HEK293T (cell line): ENCODE measurements at regions not wholly inside any gene's neighbourhood (a gene's known extent, or its start where the extent isn't known, plus 50 kb on each side); places are given as distances from the start of the nearest gene placed in this dataset.

Experiments used
- CTCF ChIA-PET: fragments of 350-600 bp; formaldehyde crosslinking; extraction: SDS; loops from one replicate; lab custom pipeline; 2021; ENCODE audit warnings: antibody characterized with exemption, inconsistent platforms; lab: Yijun Ruan, JAX
- POLR2A ChIA-PET: fragments of 350-600 bp; formaldehyde crosslinking; extraction: SDS; loops from one replicate; lab custom pipeline; 2020; ENCODE audit warnings: antibody characterized with exemption, inconsistent platforms; lab: Yijun Ruan, JAX
- DNase-seq: peaks from one replicate; pipeline ENCODE4 v3.0.0; 2012; ENCODE audit warnings: mixed read lengths; ENCODE audit errors: extremely low spot score
- ARNT ChIP-seq: fragments of 450-650 bp; IDR thresholded peaks from 2 replicates; pipeline ENCODE4 v1.6.1; 2017; ENCODE audit warnings: mild to moderate bottlenecking
- BHLHE40 ChIP-seq: fragments of 450-650 bp; IDR thresholded peaks from 2 replicates; pipeline ENCODE4 v1.6.1; 2016; ENCODE audit warnings: mild to moderate bottlenecking, moderate library complexity, borderline replicate concordance
- CTBP1 ChIP-seq: fragments of 450-650 bp; IDR thresholded peaks from 2 replicates; pipeline ENCODE4 v1.6.1; 2016; ENCODE audit warnings: borderline replicate concordance
- ELF4 ChIP-seq: fragments of 450-650 bp; IDR thresholded peaks from 2 replicates; pipeline ENCODE4 v1.6.1; 2017; ENCODE audit warnings: antibody characterized with exemption
- FOXA1 ChIP-seq: fragments of 450-650 bp; IDR thresholded peaks from 2 replicates; pipeline ENCODE4 v1.6.1; 2016; ENCODE audit warnings: mild to moderate bottlenecking
- FOXK2 ChIP-seq: fragments of 450-650 bp; IDR thresholded peaks from 2 replicates; pipeline ENCODE4 v1.6.1; 2016; ENCODE audit warnings: mild to moderate bottlenecking
- FOXM1 ChIP-seq: fragments of 450-650 bp; IDR thresholded peaks from 2 replicates; pipeline ENCODE4 v1.6.1; 2017; ENCODE audit warnings: mild to moderate bottlenecking, borderline replicate concordance
- HDGF ChIP-seq: fragments of 450-650 bp; IDR thresholded peaks from 2 replicates; pipeline ENCODE4 v1.6.1; 2017; ENCODE audit warnings: antibody characterized with exemption, borderline replicate concordance
- L3MBTL2 ChIP-seq: fragments of 450-650 bp; conservative IDR thresholded peaks from 2 replicates; pipeline ENCODE4 v1.6.1; 2016; ENCODE audit warnings: mild to moderate bottlenecking
- LEF1 ChIP-seq: fragments of 450-650 bp; IDR thresholded peaks from 2 replicates; pipeline ENCODE4 v1.6.1; 2017; ENCODE audit warnings: mild to moderate bottlenecking, borderline replicate concordance
- NFRKB ChIP-seq: fragments of 450-650 bp; IDR thresholded peaks from 2 replicates; pipeline ENCODE4 v1.6.1; 2016; ENCODE audit warnings: mild to moderate bottlenecking, moderate library complexity
- SP1 ChIP-seq: fragments of 450-650 bp; IDR thresholded peaks from 2 replicates; pipeline ENCODE4 v1.6.1; 2017
- SUZ12 ChIP-seq: fragments of 450-650 bp; IDR thresholded peaks from 2 replicates; pipeline ENCODE4 v1.6.1; 2016; ENCODE audit warnings: mild to moderate bottlenecking
- TARDBP ChIP-seq: fragments of 450-650 bp; IDR thresholded peaks from 2 replicates; pipeline ENCODE4 v1.6.1; 2016
- ZNF384 ChIP-seq: fragments of 450-650 bp; IDR thresholded peaks from 2 replicates; pipeline ENCODE4 v1.6.1; 2016
- TF ChIP-seq, protein P1 (sequence below): fragments of 450-650 bp; IDR thresholded peaks from 2 replicates; pipeline ENCODE4 v1.6.1; 2016

- ChIA-PET CTCF (interaction anchor here (0.5 to 0.6 kb wide), 2 partner anchors 47 to 1717 kb away, joined by 3 to 4 read pairs; no protein-coding TSS in a partner anchor), POLR2A (no interaction called here)
- no peak for DNase-seq
- TF ChIP-seq FOXM1 (no peak), FOXK2 (no peak), SUZ12 (no peak), FOXA1 (no peak), SP1 (no peak), BHLHE40 (no peak), ZNF384 (no peak), CTBP1 (no peak), ELF4 (no peak), HDGF (no peak), LEF1 (no peak), L3MBTL2 (no peak), ARNT (no peak), NFRKB (no peak), TARDBP (no peak)
- TF ChIP-seq, protein P1, sequence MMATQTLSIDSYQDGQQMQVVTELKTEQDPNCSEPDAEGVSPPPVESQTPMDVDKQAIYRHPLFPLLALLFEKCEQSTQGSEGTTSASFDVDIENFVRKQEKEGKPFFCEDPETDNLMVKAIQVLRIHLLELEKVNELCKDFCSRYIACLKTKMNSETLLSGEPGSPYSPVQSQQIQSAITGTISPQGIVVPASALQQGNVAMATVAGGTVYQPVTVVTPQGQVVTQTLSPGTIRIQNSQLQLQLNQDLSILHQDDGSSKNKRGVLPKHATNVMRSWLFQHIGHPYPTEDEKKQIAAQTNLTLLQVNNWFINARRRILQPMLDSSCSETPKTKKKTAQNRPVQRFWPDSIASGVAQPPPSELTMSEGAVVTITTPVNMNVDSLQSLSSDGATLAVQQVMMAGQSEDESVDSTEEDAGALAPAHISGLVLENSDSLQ: no peak
These were observed 1704.7 kb downstream of the SLITRK5 start for GRCh38 chr13:89375839-89376238.

DNA sequence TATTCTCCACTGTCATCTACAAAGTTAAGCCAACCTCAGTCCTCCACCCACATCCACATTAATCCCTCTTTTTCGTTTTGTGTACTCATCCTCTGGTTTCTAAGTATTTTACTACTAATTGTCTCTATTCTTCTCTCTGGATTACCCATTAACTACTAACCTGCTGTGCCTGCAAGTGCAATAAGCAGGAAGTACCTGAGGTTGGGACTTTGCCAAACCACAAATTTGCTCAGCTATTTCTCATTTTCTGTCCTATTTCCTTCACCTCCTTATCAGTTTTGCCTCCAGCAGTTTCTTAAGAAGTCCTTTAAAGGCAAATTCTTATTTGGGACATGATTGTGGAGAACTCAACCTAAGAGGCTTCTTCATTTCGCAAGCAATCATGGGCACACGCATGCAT is 1708.9 kb downstream of the SLITRK5 start:
- ChIA-PET CTCF (no interaction called here), POLR2A (no interaction called here)
- no peak for TF ChIP-seq NFRKB
- no peak for TF ChIP-seq SP1
- TF ChIP-seq L3MBTL2: no peak
- no peak for TF ChIP-seq CTBP1
- TF ChIP-seq SUZ12: no peak
- no peak for TF ChIP-seq FOXK2
- no peak for TF ChIP-seq FOXM1
- no peak for TF ChIP-seq ZNF384
- TF ChIP-seq HDGF: no peak
- TF ChIP-seq LEF1: no peak
- TF ChIP-seq ELF4: no peak
- TF ChIP-seq ARNT: no peak
- TF ChIP-seq BHLHE40: no peak
- TF ChIP-seq FOXA1: no peak
- TF ChIP-seq, protein P1: no peak
- DNase-seq: no peak

- DNase-seq: no peak
- TF ChIP-seq ELF4 (no peak), ARNT (no peak), SUZ12 (no peak), FOXM1 (no peak), ZNF384 (no peak), NFRKB (no peak), BHLHE40 (no peak), CTBP1 (no peak), FOXA1 (no peak), TARDBP (no peak), LEF1 (no peak), SP1 (no peak), HDGF (no peak), L3MBTL2 (no peak), FOXK2 (no peak)
- TF ChIP-seq, protein P1: no peak
- ChIA-PET CTCF (no interaction called here), POLR2A (interaction anchor here (0.6 kb wide), 1 partner anchor 173 kb away, joined by 4 read pairs; no protein-coding TSS in a partner anchor)
These were observed 1711.8 kb downstream of the SLITRK5 start for GRCh38 chr13:89382981-89383380.

DNA sequence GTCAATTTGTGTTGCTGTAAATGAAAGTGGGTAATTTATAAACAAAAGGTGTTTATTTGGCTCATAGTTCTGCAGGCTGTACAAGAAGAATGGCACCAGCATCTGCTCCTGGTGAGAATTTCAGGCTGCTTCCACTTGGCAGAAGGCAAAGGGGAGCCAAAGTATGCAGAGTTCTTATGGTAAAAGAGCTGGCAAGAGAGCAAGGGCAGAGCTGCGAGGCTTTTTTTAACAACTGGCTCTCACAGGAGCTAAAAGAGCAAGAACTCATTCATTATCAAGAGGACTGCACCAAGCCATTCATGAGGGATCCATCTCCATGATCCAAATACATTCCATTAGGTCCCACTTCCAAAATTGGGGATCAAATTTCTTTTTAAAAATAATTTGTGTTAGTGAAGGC is 1712.7 kb downstream of the SLITRK5 start:
- ChIA-PET POLR2A (interaction anchor here (0.6 kb wide), 1 partner anchor 172 kb away, joined by 4 read pairs; no protein-coding TSS in a partner anchor), CTCF (no interaction called here)
- no peak for DNase-seq
- no peak for TF ChIP-seq LEF1
- TF ChIP-seq HDGF: no peak
- TF ChIP-seq, protein P1: no peak
- TF ChIP-seq NFRKB: no peak
- no peak for TF ChIP-seq L3MBTL2
- no peak for TF ChIP-seq SUZ12

- TF ChIP-seq HDGF: no peak
- no peak for TF ChIP-seq SUZ12
- no peak for DNase-seq
- POLR2A ChIA-PET: no interaction called here
- CTCF ChIA-PET: interaction anchor here (0.6 kb wide), 1 partner anchor 569 kb away, joined by 3 read pairs; no protein-coding TSS in a partner anchor
These were observed 1722.7 kb downstream of the SLITRK5 start for GRCh38 chr13:89393758-89394304.
